DMS153 treated with DMSO at 0.1 percent for 48 hours (cell line): ENCODE measurements at regions not wholly inside any gene's neighbourhood (a gene's known extent, or its start where the extent isn't known, plus 50 kb on each side); places are given as distances from the start of the nearest gene placed in this dataset.

ENCODE experiments used
- DNase-seq: peaks from one replicate; lab custom pipeline; 2025; ENCODE audit not compliant: unreplicated experiment; lab: John Stamatoyannopoulos, UW

GRCh38 chr3:117695321-117695720, 985.7 kb downstream of the TUSC7 start:
- DNase-seq: no peak

- DNase-seq: no peak
These were observed 986.5 kb downstream of the TUSC7 start for GRCh38 chr3:117695871-117696645.

DNA sequence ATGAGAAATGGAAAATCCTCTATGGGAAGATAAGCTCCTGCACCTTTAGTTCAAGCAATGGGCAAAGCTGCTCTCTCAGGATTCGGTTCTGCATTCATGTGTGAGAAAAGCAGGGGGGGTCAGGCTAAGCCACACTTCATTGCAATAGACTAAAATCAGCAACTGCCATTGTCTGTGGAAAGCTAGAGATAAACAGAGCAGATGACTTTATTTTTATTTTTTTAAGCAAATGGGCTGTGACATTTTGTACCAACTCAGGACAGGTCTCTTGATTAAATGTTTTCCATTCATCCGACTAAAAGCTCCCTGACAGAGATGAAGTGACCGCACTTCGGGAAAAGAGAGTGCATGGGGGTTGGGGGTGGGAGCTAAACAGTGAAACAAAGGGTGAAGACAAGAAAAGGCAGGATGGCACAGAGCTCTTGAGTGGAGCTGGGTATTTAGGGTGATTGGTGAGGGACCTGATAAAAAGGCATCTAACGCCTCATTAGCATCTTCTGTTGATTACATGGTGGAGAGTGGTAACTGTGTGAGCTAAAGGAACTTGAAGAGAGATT, 987.4 kb downstream of the TUSC7 start:
- no peak for DNase-seq

DNA sequence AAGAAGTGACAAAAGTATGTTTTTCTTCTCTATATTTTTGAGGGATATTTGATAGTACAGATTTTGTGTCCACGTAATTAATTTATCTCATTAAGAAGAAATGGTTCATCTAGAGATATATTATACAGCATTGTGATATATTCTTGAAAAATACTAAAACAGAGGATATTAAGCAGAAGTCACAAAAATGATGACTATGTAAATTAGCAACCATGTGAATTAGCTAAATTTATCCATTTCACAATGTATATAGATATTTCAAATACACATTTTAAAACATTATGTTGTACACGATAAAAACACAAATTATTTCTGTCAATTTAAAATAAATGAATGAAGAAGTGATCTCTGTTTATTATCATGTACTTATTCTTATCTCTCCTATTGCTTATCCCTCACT, 989.5 kb downstream of the TUSC7 start:
- DNase-seq: no peak

GRCh38 chr3:117700573-117701360, 991.2 kb downstream of the TUSC7 start:
- DNase-seq: no peak

DNA sequence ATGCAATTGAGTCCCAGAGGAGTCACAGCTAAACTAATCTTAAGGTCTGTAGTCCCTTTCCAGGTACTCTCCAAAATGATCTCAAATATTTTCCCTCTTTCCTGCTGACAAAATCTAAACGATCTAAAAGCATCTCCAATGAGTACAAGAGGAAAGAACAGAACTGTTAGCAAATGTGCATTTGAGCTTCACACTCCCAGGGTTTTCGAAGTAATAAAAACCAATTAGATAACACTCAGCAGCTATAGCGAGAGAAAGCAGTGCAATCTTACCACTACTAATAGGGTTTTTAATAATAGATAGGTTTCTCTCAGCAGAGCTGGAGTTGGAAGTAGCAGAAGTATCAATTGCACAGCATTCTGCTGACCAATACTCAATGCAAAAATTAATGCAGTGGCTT, 995.4 kb downstream of the TUSC7 start:
- DNase-seq: no peak

GRCh38 chr3:117706037-117706436, 996.5 kb downstream of the TUSC7 start:
- no peak for DNase-seq

DNA sequence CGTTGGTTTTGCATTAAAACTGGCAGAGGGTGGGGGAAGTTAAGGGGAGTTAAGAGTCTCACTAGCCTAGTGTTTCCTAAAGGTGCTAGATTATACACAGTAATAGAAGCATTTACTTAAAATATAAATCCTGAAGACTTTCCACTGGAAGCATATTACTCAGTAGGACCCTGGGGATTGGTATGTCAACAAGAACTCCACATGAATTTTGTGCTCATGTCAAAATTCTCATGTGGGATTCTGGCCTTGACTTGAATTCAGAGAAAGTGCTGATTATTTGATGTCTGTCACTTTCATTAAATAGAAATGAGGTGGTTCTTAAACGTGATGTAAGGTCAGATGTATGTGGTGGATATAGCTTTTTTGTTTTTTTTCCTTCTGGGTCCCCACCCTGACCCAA, 997.2 kb downstream of the TUSC7 start:
- no peak for DNase-seq

DNA sequence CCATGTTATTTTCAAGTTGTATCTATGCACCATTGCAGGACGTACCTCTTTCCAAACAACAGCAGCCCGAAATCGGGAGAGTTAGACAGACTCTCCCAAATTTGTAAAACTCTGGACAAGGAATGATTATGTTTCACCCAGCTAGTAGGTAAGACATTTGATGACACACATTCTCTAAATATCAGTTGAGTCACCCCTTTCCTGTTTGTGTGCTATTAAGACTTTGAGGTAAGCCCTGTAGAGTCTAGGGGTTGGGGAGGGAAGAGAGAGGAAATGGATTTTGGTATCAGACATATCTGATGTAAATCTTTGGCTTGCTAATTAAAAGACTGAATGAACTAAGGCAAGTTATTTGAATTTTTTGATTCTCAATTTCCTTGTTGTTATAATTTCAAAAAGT, 999.0 kb downstream of the TUSC7 start:
- DNase-seq: no peak

GRCh38 chr3:117709108-117709507, 999.5 kb downstream of the TUSC7 start:
- DNase-seq: no peak

- DNase-seq: no peak
These were observed 1000.9 kb downstream of the TUSC7 start for GRCh38 chr3:117710501-117710900.

DNA sequence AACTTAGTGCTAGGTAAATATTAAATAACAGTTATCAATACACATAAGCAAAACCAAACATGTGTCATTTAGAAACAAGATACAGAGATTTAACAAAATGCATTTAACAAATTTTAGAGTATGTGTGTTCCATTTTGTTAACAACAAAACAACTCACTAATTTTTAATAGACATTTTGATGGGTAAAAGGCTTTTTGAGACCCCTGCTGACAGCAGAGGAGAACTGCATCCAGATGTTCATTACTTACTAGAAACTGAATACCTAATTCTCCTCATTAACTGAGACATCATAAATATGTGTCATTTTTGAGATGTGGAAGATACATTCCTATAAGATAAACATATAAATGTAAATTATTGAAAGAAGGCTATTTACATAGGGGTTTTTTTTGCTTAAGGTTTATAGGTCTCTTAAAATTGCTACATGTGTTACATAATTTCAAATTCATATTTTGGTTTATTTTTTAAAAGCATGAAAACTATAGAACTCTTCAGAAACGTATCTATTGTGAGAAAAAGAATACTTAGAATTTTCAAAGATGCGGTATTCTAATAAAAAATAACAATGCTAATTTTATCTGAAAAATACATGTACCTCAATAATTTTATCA, 1009.8 kb downstream of the TUSC7 start:
- peak; percentile 30 for DNase-seq

DNA sequence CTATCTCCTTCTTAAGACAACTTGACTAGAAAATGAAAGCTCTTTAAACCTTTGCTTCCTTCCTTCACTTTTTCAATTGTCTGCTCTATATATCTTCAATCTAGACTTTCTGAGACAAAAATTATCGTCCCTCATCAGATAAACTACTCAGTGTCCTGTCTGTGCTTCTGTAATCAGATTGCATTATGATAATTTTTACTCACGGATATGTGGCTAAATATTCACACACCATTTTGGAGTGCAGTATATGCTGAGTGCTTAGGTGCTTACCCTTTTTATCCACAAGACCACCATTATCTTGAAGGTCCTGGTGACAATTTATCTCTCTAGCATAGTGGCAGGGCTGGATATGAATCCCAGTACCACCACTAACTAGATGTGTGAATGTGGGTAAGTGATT, 1012.3 kb downstream of the TUSC7 start:
- DNase-seq: no peak

DNA sequence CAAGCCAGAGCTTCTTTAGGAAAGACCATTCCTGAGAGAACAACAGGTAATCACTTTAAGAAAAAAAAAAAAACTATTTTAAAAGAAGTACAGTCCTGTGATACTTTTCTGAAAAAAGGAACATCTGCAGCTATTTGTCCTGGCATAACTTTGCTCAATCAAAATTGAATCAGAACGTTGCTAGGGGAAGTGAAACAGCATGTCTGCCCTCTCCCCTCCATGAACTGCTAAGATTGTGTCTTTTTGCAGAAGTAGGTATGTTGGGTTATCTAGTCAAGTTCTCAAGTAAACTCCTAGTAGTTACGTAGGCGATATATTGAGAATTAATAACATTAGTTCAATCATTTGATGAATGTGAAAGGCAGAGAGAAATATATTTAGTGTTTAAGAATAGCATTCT, 1013.3 kb downstream of the TUSC7 start:
- DNase-seq: no peak

GRCh38 chr3:117723825-117724224, 1014.2 kb downstream of the TUSC7 start:
- no peak for DNase-seq

- DNase-seq: no peak
These were observed 1015.7 kb downstream of the TUSC7 start for GRCh38 chr3:117725314-117725713.

DNA sequence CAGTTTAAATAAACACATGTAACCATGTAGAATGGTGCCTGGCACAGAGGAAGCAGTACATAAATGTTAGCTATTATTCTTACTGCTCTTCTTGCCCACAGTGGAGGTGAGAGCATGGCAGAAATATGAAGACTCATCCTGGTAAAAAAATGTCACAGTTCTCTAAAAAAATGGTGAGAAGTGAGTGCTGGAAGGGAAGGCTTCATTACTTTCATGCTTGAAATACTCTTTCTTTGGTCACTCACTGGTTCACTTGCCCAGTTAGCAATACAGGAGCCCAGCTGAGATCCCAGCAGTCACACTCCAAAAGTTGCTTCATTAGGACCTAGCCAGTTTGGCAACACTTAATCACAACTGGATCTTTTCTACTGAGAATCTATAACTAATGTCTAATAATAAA, 1017.2 kb downstream of the TUSC7 start:
- DNase-seq: no peak

DNA sequence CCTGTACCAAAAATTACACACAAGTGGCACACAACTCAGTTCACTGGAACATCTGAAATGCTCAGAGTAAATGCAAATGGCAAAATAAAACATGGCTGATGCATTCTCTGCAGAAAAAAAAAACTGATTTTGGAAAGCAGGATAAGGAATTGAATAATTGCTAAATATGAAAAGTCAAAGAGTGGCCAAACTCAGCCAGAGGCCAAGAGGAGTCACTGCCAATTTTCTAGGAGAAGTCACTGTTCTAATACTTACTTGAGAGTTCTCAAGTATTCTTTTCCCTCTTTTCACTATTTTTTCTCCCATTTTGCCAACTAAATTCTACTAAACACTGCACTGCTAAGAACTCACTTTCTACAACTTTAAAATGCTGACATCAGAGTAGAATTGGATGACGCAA, 1018.6 kb downstream of the TUSC7 start:
- no peak for DNase-seq

DNA sequence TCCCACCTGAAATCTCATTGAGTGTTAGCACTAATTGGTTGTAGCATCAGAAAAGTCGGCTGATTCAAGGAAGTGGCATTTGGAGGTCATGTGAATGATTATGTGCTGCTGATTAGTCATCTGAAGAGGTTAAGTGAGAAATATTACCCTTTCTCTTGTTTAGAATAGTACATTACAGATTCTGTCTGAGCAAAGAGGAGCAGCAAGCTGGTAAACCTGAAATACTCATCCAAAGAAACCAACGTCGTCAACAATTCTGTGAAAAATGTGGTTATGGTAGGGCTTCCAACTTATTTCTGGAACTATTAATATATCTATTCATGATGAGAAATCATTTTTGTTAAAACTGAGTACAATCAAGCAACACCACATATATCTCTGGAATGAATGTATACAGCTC, 1024.9 kb downstream of the TUSC7 start:
- no peak for DNase-seq

DNA sequence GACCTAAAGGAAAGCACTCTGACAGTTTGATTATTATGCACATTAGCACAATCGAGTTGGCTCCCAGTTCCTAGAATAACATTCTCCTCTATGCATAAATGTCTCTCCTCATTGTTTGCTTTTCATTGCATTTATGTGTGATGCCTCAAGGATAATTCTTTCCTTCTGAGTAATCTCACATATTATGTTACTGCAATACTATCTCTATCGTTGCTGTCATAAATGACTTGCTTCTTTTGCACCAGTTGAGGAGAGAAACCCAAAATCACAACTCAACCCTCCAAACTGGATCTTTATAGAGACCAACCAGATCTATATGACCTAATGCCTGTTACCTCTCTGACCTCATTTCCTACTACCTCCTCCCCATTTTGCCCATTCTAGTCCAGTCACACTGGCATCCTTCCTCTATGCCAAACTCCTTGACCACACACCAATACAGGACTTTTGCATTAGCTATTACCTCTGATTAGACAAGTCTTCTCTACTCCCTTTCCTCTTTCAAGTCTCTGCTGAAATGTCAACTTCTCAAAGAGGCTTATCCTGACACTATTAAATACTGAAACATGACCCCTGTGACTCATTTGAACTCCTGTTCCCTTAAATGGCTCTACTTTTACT, 1026.0 kb downstream of the TUSC7 start:
- no peak for DNase-seq

DNA sequence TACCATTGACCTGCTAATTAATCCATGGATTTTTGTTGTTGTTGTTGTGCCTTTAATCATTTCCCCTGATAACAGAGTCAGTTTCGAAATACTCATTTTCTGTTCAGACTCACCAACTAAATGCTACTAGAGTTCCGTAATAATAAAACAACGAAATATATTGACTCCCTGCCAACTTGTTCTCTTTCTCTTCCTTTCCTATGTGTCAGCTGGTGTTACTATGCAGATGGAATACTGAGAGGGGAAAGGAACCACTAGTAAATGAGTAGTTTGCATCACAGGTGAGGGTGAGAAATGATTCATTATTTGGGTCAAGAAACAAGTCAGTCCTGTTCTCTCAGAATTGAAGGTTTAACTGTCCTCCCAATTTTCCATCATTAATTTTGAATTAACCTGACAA, 1027.3 kb downstream of the TUSC7 start:
- no peak for DNase-seq
